ENCODE measurements at regions not wholly inside any gene's neighbourhood (a gene's known extent, or its start where the extent isn't known, plus 50 kb on each side); places are given as distances from the start of the nearest gene placed in this dataset.

DNA sequence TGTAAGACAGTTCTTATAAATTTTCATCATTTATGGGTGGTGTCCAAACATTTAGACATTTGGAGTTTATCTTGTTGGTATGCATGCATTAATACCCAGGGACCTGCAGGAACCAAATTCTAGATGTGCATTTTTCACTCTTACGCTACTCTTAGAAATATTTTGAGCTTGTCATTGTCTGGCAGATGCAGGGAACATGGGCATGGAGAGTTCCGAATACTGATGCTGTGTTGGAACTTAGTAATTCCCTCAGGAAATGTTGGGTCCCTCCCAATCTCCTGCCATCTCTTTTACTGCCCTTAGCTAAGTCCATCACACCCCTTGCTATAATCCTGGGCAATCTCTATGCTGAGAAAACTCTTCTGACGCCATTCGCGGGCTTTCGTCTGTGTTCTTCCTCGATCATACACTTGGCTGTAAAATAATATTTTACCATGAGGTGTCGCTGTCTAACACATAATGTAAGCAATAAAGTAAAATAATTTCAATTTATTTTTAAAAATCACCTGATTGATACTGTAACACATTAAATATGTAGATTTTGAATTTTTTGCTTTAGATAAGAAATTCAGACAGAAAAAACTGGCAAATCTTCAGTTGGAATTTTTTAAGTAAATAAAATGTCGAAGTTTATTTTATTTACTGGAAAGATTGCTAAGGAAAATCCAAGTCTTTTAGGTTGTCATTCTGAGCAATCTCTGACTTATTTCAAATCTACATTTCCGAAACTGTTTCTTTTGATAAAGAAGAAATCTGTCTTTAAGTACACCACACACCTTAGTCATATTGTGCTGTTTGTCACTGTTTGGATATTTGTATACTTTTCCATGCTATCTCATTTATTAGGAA lies 304.1 kb upstream of the SSTR1 start (continued):
- no peak for TF ChIP-seq KLF16 (CRISPR knock-in tag; IDR thresholded peaks at IDR 0.05)
- TF ChIP-seq, protein P1, sequence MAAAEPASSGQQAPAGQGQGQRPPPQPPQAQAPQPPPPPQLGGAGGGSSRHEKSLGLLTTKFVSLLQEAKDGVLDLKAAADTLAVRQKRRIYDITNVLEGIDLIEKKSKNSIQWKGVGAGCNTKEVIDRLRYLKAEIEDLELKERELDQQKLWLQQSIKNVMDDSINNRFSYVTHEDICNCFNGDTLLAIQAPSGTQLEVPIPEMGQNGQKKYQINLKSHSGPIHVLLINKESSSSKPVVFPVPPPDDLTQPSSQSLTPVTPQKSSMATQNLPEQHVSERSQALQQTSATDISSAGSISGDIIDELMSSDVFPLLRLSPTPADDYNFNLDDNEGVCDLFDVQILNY (CRISPR knock-in tag; conservative IDR thresholded peaks at IDR 0.05): no peak
- 0 out of 2 replicates have a peak, but pooled peaks have one; percentile 33 for TF ChIP-seq ZGPAT (CRISPR knock-in tag; IDR thresholded peaks at IDR 0.05)
- TF ChIP-seq DMAP1 (CRISPR knock-in tag; IDR thresholded peaks at IDR 0.05): 0 out of 2 replicates have a peak, but pooled peaks have one; percentile 31
- TF ChIP-seq, protein P2, sequence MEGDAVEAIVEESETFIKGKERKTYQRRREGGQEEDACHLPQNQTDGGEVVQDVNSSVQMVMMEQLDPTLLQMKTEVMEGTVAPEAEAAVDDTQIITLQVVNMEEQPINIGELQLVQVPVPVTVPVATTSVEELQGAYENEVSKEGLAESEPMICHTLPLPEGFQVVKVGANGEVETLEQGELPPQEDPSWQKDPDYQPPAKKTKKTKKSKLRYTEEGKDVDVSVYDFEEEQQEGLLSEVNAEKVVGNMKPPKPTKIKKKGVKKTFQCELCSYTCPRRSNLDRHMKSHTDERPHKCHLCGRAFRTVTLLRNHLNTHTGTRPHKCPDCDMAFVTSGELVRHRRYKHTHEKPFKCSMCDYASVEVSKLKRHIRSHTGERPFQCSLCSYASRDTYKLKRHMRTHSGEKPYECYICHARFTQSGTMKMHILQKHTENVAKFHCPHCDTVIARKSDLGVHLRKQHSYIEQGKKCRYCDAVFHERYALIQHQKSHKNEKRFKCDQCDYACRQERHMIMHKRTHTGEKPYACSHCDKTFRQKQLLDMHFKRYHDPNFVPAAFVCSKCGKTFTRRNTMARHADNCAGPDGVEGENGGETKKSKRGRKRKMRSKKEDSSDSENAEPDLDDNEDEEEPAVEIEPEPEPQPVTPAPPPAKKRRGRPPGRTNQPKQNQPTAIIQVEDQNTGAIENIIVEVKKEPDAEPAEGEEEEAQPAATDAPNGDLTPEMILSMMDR (CRISPR knock-in tag; IDR thresholded peaks at IDR 0.05): peak; percentile 79

GRCh38 chr14:37924622-37925021 lies 283.1 kb upstream of the SSTR1 start:
- CTCF ChIA-PET (ENCODE audit: low intra/inter-chr PET ratio, low total read pairs): no interaction called here
- BruUV-seq (replicated peaks): no TSS peak
- intact Hi-C loops (cut with micrococcal nuclease; ENCODE audit: unreplicated experiment): no loop called here
- Histone ChIP-seq H3K36me3 (replicated peaks in 1 of 2; ENCODE audit: control insufficient read depth in 1 of 2, insufficient read depth in 2 of 2, low read length in 2 of 2) (no peaks in the 10 kb centered on the region), H3K4me3 (replicated peaks in 1 of 3; ENCODE audit: insufficient read depth in 1 of 3, low read depth in 2 of 3, low read length in 3 of 3) (no peak overlapping the region), H3K27ac (ENCODE audit: extremely low read length, insufficient read depth, low read length) (no peak overlapping the region), H3K27me3 (ENCODE audit: control insufficient read depth in 1 of 2, insufficient read depth in 2 of 2, low read length in 2 of 2) (no peaks in the 10 kb centered on the region), H2AFZ (ENCODE audit: low read length) (no peak overlapping the region), H3K4me1 (ENCODE audit: insufficient read depth, low read length) (no peaks in the 10 kb centered on the region), H3K4me2 (ENCODE audit: low read depth, low read length) (no peak overlapping the region), H3K79me2 (ENCODE audit: insufficient read depth, low read length) (no peaks in the 10 kb centered on the region), H4K20me1 (ENCODE audit: insufficient read depth, low read length) (no peaks in the 10 kb centered on the region), H3K9me3 (ENCODE audit: low read length) (no peaks in the 10 kb centered on the region), H3K9ac (ENCODE audit: insufficient read depth, low read depth, low read length) (no peak overlapping the region)
- FAIRE-seq: no peak
- 65% methylated on average over 2 of the region's 2 CpGs for WGBS (ENCODE audit: low lambda C conversion rate)
- in situ Hi-C loops (cut with HindIII; ENCODE audit: extremely low pct_ligation_motif_present, low pct_unique_long_range_greater_than_20kb): loop anchor here (25.0 kb wide), 1 partner anchor 1088 kb away; no protein-coding TSS in a partner anchor
- POLR2A ChIA-PET: no interaction called here
- DNase-seq (ENCODE audit: low spot score): no peak
- ATAC-seq: peak; percentile 50; the same call in 2 of the 3 replicates
- TF ChIP-seq, protein P3, sequence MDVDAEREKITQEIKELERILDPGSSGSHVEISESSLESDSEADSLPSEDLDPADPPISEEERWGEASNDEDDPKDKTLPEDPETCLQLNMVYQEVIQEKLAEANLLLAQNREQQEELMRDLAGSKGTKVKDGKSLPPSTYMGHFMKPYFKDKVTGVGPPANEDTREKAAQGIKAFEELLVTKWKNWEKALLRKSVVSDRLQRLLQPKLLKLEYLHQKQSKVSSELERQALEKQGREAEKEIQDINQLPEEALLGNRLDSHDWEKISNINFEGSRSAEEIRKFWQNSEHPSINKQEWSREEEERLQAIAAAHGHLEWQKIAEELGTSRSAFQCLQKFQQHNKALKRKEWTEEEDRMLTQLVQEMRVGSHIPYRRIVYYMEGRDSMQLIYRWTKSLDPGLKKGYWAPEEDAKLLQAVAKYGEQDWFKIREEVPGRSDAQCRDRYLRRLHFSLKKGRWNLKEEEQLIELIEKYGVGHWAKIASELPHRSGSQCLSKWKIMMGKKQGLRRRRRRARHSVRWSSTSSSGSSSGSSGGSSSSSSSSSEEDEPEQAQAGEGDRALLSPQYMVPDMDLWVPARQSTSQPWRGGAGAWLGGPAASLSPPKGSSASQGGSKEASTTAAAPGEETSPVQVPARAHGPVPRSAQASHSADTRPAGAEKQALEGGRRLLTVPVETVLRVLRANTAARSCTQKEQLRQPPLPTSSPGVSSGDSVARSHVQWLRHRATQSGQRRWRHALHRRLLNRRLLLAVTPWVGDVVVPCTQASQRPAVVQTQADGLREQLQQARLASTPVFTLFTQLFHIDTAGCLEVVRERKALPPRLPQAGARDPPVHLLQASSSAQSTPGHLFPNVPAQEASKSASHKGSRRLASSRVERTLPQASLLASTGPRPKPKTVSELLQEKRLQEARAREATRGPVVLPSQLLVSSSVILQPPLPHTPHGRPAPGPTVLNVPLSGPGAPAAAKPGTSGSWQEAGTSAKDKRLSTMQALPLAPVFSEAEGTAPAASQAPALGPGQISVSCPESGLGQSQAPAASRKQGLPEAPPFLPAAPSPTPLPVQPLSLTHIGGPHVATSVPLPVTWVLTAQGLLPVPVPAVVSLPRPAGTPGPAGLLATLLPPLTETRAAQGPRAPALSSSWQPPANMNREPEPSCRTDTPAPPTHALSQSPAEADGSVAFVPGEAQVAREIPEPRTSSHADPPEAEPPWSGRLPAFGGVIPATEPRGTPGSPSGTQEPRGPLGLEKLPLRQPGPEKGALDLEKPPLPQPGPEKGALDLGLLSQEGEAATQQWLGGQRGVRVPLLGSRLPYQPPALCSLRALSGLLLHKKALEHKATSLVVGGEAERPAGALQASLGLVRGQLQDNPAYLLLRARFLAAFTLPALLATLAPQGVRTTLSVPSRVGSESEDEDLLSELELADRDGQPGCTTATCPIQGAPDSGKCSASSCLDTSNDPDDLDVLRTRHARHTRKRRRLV (CRISPR knock-in tag; IDR thresholded peaks at IDR 0.05): no peak
- TF ChIP-seq JUND (CRISPR knock-in tag; IDR thresholded peaks at IDR 0.05): no peak
- TF ChIP-seq ZIK1 (CRISPR knock-in tag; IDR thresholded peaks at IDR 0.05; ENCODE audit: borderline replicate concordance, low read depth): no peak
- TF ChIP-seq, protein P4, sequence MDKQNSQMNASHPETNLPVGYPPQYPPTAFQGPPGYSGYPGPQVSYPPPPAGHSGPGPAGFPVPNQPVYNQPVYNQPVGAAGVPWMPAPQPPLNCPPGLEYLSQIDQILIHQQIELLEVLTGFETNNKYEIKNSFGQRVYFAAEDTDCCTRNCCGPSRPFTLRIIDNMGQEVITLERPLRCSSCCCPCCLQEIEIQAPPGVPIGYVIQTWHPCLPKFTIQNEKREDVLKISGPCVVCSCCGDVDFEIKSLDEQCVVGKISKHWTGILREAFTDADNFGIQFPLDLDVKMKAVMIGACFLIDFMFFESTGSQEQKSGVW (CRISPR knock-in tag; IDR thresholded peaks at IDR 0.05; ENCODE audit: borderline replicate concordance): no peak
- TF ChIP-seq ZNF136 (CRISPR knock-in tag; IDR thresholded peaks at IDR 0.05; ENCODE audit: low read depth): no peak
- TF ChIP-seq SNRNP70 (IDR thresholded peaks at IDR 0.05; ENCODE audit: low read depth, low read length): 0 out of 2 replicates have a peak, but pooled peaks have one; percentile 4
